KMS-11 (cell line): ENCODE measurements at regions not wholly inside any gene's neighbourhood (a gene's known extent, or its start where the extent isn't known, plus 50 kb on each side); places are given as distances from the start of the nearest gene placed in this dataset.

Source experiments
- H2AFZ ChIP-seq: fragments of 200-600 bp; sonication (generic); 2 replicates; pipeline ENCODE4 v1.6.1; 2016; ENCODE audit warnings: antibody characterized with exemption, mixed run types, low read depth
- H3K27ac ChIP-seq: fragments of 200-600 bp; sonication (generic); 2 replicates; pipeline ENCODE4 v1.6.1; 2016; ENCODE audit warnings: mild to moderate bottlenecking, mixed run types
- H3K27me3 ChIP-seq: fragments of 200-600 bp; sonication (generic); 2 replicates; pipeline ENCODE4 v1.6.1; 2017; ENCODE audit warnings: mild to moderate bottlenecking, low read depth, mixed run types, moderate library complexity; ENCODE audit not compliant: insufficient read depth
- H3K36me3 ChIP-seq: fragments of 200-600 bp; sonication (generic); 2 replicates; pipeline ENCODE4 v1.6.1; 2017; ENCODE audit warnings: mild to moderate bottlenecking, mixed run types; ENCODE audit not compliant: insufficient read depth
- H3K4me1 ChIP-seq: fragments of 200-600 bp; sonication (generic); 2 replicates; pipeline ENCODE4 v1.6.1; 2016; ENCODE audit warnings: mild to moderate bottlenecking, low read depth, mixed run types; ENCODE audit not compliant: poor library complexity, severe bottlenecking
- H3K4me2 ChIP-seq: fragments of 200-600 bp; sonication (generic); 2 replicates; pipeline ENCODE4 v1.7.0; 2016; ENCODE audit warnings: mild to moderate bottlenecking, mixed run types
- H3K4me3 ChIP-seq: fragments of 200-600 bp; sonication (generic); IDR thresholded peaks from 2 replicates; pipeline ENCODE4 v1.6.1; 2017; ENCODE audit warnings: low read depth, low read length, mixed read lengths; ENCODE audit not compliant: insufficient read depth
- H3K79me2 ChIP-seq: fragments of 200-600 bp; sonication (generic); 2 replicates; pipeline ENCODE4 v1.6.1; 2016; ENCODE audit warnings: low read depth, mixed run types; ENCODE audit not compliant: insufficient read depth
- H3K9ac ChIP-seq: fragments of 200-600 bp; sonication (generic); 2 replicates; pipeline ENCODE4 v1.6.1; 2016; ENCODE audit warnings: mild to moderate bottlenecking, mixed run types
- H4K20me1 ChIP-seq: fragments of 200-600 bp; sonication (generic); 2 replicates; pipeline ENCODE4 v1.6.1; 2016; ENCODE audit warnings: mild to moderate bottlenecking, mixed run types; ENCODE audit not compliant: insufficient read depth
- TF ChIP-seq, protein P1 (sequence below): fragments of 200-600 bp; sonication (generic); conservative IDR thresholded peaks from 2 replicates; pipeline ENCODE4 v1.6.1; 2017; ENCODE audit warnings: low read depth, mild to moderate bottlenecking, antibody characterized with exemption, low read length, moderate library complexity, mixed read lengths

DNA sequence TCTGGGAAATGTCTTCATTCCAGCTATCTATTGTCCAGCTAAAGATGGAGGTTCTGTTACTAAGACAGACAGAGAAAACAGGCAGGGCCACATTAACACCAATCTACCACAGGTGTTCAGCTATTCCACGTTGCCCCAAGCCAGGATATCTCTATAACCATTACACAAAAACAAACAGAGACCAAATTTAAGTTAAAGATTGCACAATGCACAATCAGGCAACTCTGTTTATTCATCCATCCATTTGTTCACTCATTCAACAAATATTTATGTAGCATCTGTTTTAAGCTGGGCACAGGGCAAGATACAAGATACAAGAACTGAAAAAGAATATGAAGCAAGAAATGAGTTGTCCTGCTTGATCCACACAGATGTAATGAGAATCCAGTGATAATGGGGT lies 629.0 kb downstream of the MED13L start:
- no peak overlapping the region for H3K4me3 ChIP-seq
- no peaks in the 10 kb centered on the region for H3K4me1 ChIP-seq
- TF ChIP-seq, protein P1, sequence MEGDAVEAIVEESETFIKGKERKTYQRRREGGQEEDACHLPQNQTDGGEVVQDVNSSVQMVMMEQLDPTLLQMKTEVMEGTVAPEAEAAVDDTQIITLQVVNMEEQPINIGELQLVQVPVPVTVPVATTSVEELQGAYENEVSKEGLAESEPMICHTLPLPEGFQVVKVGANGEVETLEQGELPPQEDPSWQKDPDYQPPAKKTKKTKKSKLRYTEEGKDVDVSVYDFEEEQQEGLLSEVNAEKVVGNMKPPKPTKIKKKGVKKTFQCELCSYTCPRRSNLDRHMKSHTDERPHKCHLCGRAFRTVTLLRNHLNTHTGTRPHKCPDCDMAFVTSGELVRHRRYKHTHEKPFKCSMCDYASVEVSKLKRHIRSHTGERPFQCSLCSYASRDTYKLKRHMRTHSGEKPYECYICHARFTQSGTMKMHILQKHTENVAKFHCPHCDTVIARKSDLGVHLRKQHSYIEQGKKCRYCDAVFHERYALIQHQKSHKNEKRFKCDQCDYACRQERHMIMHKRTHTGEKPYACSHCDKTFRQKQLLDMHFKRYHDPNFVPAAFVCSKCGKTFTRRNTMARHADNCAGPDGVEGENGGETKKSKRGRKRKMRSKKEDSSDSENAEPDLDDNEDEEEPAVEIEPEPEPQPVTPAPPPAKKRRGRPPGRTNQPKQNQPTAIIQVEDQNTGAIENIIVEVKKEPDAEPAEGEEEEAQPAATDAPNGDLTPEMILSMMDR, result no peak
- H3K27me3 ChIP-seq, result no peaks in the 10 kb centered on the region
- no peak overlapping the region for H3K9ac ChIP-seq
- H2AFZ ChIP-seq, result no peak overlapping the region
- no peaks in the 10 kb centered on the region for H4K20me1 ChIP-seq
- no peak overlapping the region for H3K27ac ChIP-seq
- no peaks in the 10 kb centered on the region for H3K36me3 ChIP-seq
- no peaks in the 10 kb centered on the region for H3K79me2 ChIP-seq
- H3K4me2 ChIP-seq, result no peak overlapping the region

DNA sequence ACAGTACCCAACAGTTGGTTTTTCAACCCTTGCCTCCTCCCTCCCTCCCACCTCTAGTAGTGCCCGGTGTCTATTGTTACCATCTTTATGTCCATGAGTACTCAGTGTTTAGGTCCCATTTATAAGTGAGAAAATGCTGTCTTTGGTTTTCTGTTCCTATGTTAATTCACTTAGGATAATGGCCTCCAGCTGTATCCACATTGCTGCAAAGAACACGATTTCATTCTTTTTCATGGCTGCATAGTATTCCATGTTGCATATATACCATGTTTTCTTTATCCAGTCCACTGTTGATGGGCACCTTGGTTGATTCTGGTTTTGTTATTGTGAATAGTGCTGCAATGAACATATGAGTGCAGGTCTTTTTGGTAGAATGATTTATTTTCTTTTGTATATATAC lies 631.3 kb downstream of the MED13L start:
- no peaks in the 10 kb centered on the region for H3K4me1 ChIP-seq
- H4K20me1 ChIP-seq, result no peaks in the 10 kb centered on the region
- H3K27ac ChIP-seq, result no peak overlapping the region
- H3K4me3 ChIP-seq, result no peak overlapping the region
- H2AFZ ChIP-seq, result no peak overlapping the region
- no peaks in the 10 kb centered on the region for H3K27me3 ChIP-seq
- H3K36me3 ChIP-seq, result no peaks in the 10 kb centered on the region
- H3K4me2 ChIP-seq, result no peak overlapping the region
- TF ChIP-seq, protein P1, result no peak
- H3K79me2 ChIP-seq, result no peaks in the 10 kb centered on the region
- H3K9ac ChIP-seq, result no peak overlapping the region

DNA sequence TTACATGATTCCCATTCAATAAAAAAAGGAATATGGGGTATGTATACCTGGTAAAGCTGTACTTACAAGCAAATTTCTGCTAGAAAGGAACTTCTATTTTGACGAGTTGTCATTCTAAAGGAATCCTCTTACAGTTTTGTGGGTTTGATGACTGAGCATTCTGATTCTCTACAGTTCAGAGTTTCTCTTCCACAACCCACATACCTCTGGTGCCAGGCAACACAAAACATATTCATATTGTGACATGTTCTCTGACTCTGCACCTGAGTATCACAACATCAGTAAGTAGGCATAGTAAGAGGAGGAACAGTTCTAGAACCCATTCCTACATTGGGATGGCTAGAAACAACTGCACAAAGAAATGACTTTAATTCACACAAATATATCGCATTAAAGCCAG lies 636.6 kb downstream of the MED13L start:
- no peaks in the 10 kb centered on the region for H4K20me1 ChIP-seq
- no peak overlapping the region for H3K4me3 ChIP-seq
- no peak overlapping the region for H3K27ac ChIP-seq
- no peaks in the 10 kb centered on the region for H3K36me3 ChIP-seq
- no peak overlapping the region for H2AFZ ChIP-seq
- TF ChIP-seq, protein P1, result no peak
- H3K4me1 ChIP-seq, result no peaks in the 10 kb centered on the region
- no peaks in the 10 kb centered on the region for H3K27me3 ChIP-seq
- H3K4me2 ChIP-seq, result no peak overlapping the region
- no peaks in the 10 kb centered on the region for H3K79me2 ChIP-seq
- no peak overlapping the region for H3K9ac ChIP-seq

DNA sequence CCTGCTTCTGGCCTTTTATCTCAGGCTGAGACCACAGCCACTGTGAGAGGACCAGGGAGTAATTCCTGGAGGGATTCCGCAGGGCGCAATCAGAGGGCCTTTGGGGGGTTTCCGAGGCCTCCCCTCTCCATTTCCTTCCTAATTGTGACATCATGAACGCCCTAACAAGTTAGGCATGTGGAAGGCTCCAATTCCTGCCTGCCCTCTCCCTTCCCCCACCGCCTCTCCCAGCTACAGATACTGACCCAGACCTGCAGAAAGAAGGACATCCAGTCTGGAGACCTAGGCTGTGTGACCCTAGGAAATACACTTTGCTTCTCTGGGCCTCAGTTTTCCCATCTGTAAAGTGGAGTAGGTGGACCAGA lies 637.9 kb downstream of the MED13L start:
- Histone ChIP-seq H3K4me1 (no peaks in the 10 kb centered on the region), H3K27ac (no peak overlapping the region), H3K9ac (no peak overlapping the region), H3K79me2 (no peaks in the 10 kb centered on the region), H3K4me2 (no peak overlapping the region), H3K27me3 (no peaks in the 10 kb centered on the region), H3K36me3 (no peaks in the 10 kb centered on the region), H2AFZ (no peak overlapping the region), H3K4me3 (no peak overlapping the region), H4K20me1 (no peaks in the 10 kb centered on the region)
- TF ChIP-seq, protein P1, result no peak
